Liver (tissue), 8 donors: ENCODE measurements at regions not wholly inside any gene's neighbourhood (a gene's known extent, or its start where the extent isn't known, plus 50 kb on each side); places are given as distances from the start of the nearest gene placed in this dataset.

Experiments used
- DNase-seq: peaks from one replicate; pipeline ENCODE4 v3.0.0-alpha.2; 2017; ENCODE audit warnings: low spot score
- H3K27ac ChIP-seq, 2 donors: one replicate each; pipeline ENCODE4 v1.7.0; 2013; ENCODE audit warnings: inconsistent platforms in 2 of 2, low read length in 2 of 2, control low read depth in 1 of 2, low read depth in 1 of 2, mild to moderate bottlenecking in 1 of 2
- H3K27me3 ChIP-seq, 4 donors: one replicate each; pipeline versions ENCODE4 v1.6.1 to v1.7.0; 2013; ENCODE audit warnings: low read length in 3 of 4, inconsistent platforms in 1 of 4, mild to moderate bottlenecking in 1 of 4, moderate library complexity in 1 of 4; ENCODE audit not compliant: control insufficient read depth in 4 of 4, insufficient read depth in 4 of 4
- H3K36me3 ChIP-seq, 4 donors: one replicate each; pipeline versions ENCODE4 v1.6.1 to v1.7.0; 2013; ENCODE audit warnings: low read length in 3 of 4, mild to moderate bottlenecking in 3 of 4, low read depth in 1 of 4, moderate library complexity in 1 of 4; ENCODE audit not compliant: control insufficient read depth in 4 of 4, insufficient read depth in 3 of 4
- H3K4me1 ChIP-seq, 4 donors: one replicate each; pipeline versions ENCODE4 v1.6.1 to v1.7.0; 2013; ENCODE audit warnings: low read length in 3 of 4, mild to moderate bottlenecking in 3 of 4, moderate library complexity in 1 of 4; ENCODE audit not compliant: control insufficient read depth in 4 of 4, insufficient read depth in 4 of 4
- H3K4me3 ChIP-seq, 3 donors: one replicate each; pipeline versions ENCODE4 v1.6.1 to v1.7.0; 2013; ENCODE audit warnings: low read length in 3 of 3, control low read depth in 1 of 3, low read depth in 1 of 3, mild to moderate bottlenecking in 1 of 3
- H3K9ac ChIP-seq, 2 donors: one replicate each; pipeline ENCODE4 v1.7.0; 2013; ENCODE audit warnings: low read length in 2 of 2, mild to moderate bottlenecking in 2 of 2, moderate library complexity in 2 of 2, control low read depth in 1 of 2, low read depth in 1 of 2
- H3K9me3 ChIP-seq, 4 donors: one replicate each; pipeline versions ENCODE4 v1.6.1 to v1.7.0; 2013; ENCODE audit warnings: low read length in 3 of 4; ENCODE audit not compliant: control insufficient read depth in 4 of 4
- ATF3 ChIP-seq: IDR thresholded peaks from 2 replicates; pipeline ENCODE4 v1.6.1; 2016; ENCODE audit warnings: antibody characterized with exemption
- CTCF ChIP-seq: fragments of 150-350 bp; IDR thresholded peaks from 2 replicates; pipeline ENCODE4 v1.5.1; 2017; ENCODE audit warnings: improper control_type of control experiment, low read depth, low read length; ENCODE audit not compliant: missing input control
- EGR1 ChIP-seq, 2 donors: IDR thresholded peaks; 2 replicates each; pipeline ENCODE4 v1.6.1; 2016 to 2018; ENCODE audit warnings: antibody characterized with exemption in 2 of 2, low read depth in 2 of 2
- FOXA1 ChIP-seq: IDR thresholded peaks from 2 replicates; pipeline ENCODE4 v1.6.1; 2016; ENCODE audit warnings: antibody characterized with exemption
- FOXA2 ChIP-seq: IDR thresholded peaks from 2 replicates; pipeline ENCODE4 v1.6.1; 2016; ENCODE audit warnings: antibody characterized with exemption
- GABPA ChIP-seq, 2 donors: IDR thresholded peaks in 1 of 2; conservative IDR thresholded peaks in 1 of 2; 2 replicates each; pipeline ENCODE4 v1.6.1; 2016; ENCODE audit warnings: antibody characterized with exemption in 2 of 2, mild to moderate bottlenecking in 1 of 2, moderate library complexity in 1 of 2
- HNF4A ChIP-seq, 2 donors: conservative IDR thresholded peaks; 2 replicates each; pipeline ENCODE4 v1.6.1; 2016; ENCODE audit warnings: antibody characterized with exemption in 2 of 2, mild to moderate bottlenecking in 2 of 2
- HNF4G ChIP-seq: IDR thresholded peaks from 2 replicates; pipeline ENCODE4 v1.6.1; 2016; ENCODE audit warnings: antibody characterized with exemption
- JUND ChIP-seq, 2 donors: IDR thresholded peaks; 2 replicates each; pipeline ENCODE4 v1.6.1; 2016; ENCODE audit warnings: antibody characterized with exemption in 2 of 2
- MAX ChIP-seq: IDR thresholded peaks from 2 replicates; pipeline ENCODE4 v1.6.1; 2016; ENCODE audit warnings: antibody characterized with exemption
- NR2F2 ChIP-seq: IDR thresholded peaks from 2 replicates; pipeline ENCODE4 v1.6.1; 2016; ENCODE audit warnings: antibody characterized with exemption
- RAD21 ChIP-seq, 2 donors: IDR thresholded peaks; 2 replicates each; pipeline ENCODE4 v1.6.1; 2016; ENCODE audit warnings: antibody characterized with exemption in 2 of 2, mild to moderate bottlenecking in 2 of 2
- REST ChIP-seq: IDR thresholded peaks from 2 replicates; pipeline ENCODE4 v1.6.1; 2016; ENCODE audit warnings: antibody characterized with exemption, mild to moderate bottlenecking
- RXRA ChIP-seq, 2 donors: IDR thresholded peaks; 2 replicates each; pipeline ENCODE4 v1.6.1; 2017 to 2018; ENCODE audit warnings: antibody characterized with exemption in 2 of 2, mild to moderate bottlenecking in 1 of 2
- SP1 ChIP-seq: IDR thresholded peaks from 2 replicates; pipeline ENCODE4 v1.6.1; 2018; ENCODE audit warnings: antibody characterized with exemption, mild to moderate bottlenecking
- TAF1 ChIP-seq: conservative IDR thresholded peaks from 2 replicates; pipeline ENCODE4 v1.6.1; 2016; ENCODE audit warnings: antibody characterized with exemption, mild to moderate bottlenecking
- YY1 ChIP-seq: IDR thresholded peaks from 2 replicates; pipeline ENCODE4 v1.6.1; 2016; ENCODE audit warnings: antibody characterized with exemption, mild to moderate bottlenecking
- ZBTB33 ChIP-seq: IDR thresholded peaks from 2 replicates; pipeline ENCODE4 v1.6.1; 2016; ENCODE audit warnings: antibody characterized with exemption
- WGBS: extraction: QIAGEN DNeasy Blood & Tissue Kit; methylation state at CpG from one replicate; pipeline ENCODE4 v1.1.7; 2013; 5-methylcytosine and 5-hydroxymethylcytosine counted together
- donor health status: healthy.
- donor health status: healthy.
- donor health status: healthy.
- donor health status: healthy.
- donor health status: healthy.

- no peak overlapping the region for H3K4me3 ChIP-seq
- H3K9me3 ChIP-seq: peaks cover 0 to 5% (median 0%) of the 10 kb centered on the region in 4 donors
- H3K27ac ChIP-seq: no peak overlapping the region
- no peak for DNase-seq
- 81% methylated on average over 1 of the region's 1 CpG for WGBS
- TF ChIP-seq YY1: no peak
- TF ChIP-seq EGR1 (IDR thresholded peaks at IDR 0.05; ENCODE audit: low read depth in 2 of 2): no peak
- no peak for TF ChIP-seq FOXA2
- TF ChIP-seq SP1: no peak
- TF ChIP-seq ZBTB33: no peak
- TF ChIP-seq HNF4G: no peak
- TF ChIP-seq RXRA (IDR thresholded peaks at IDR 0.05): no peak
- no peak for TF ChIP-seq HNF4A (conservative IDR thresholded peaks at IDR 0.05)
- no peak for TF ChIP-seq REST
- no peak for TF ChIP-seq NR2F2
- no peak for TF ChIP-seq MAX
- no peak for TF ChIP-seq JUND (IDR thresholded peaks at IDR 0.05)
- no peak for TF ChIP-seq GABPA (IDR thresholded peaks at IDR 0.05 in 1 of 2, conservative IDR thresholded peaks at IDR 0.05 in 1 of 2)
- TF ChIP-seq ATF3: no peak
- no peak for TF ChIP-seq FOXA1
- TF ChIP-seq CTCF: no peak
- TF ChIP-seq TAF1: no peak
- no peak for TF ChIP-seq RAD21 (IDR thresholded peaks at IDR 0.05)
- no peak overlapping the region for H3K9ac ChIP-seq
- no peaks in the 10 kb centered on the region for H3K36me3 ChIP-seq
- no peaks in the 10 kb centered on the region for H3K27me3 ChIP-seq
- no peaks in the 10 kb centered on the region for H3K4me1 ChIP-seq
Observed at GRCh38 chr2:51888120-51888519, 856.2 kb upstream of the NRXN1 start.
